DND-41 (cell line): ENCODE measurements at regions not wholly inside any gene's neighbourhood (a gene's known extent, or its start where the extent isn't known, plus 50 kb on each side); places are given as distances from the start of the nearest gene placed in this dataset.

ENCODE experiments used
- ATAC-seq: fragments of 200-7000 bp; cut with Tn5 transposase; 3 replicates; pipeline ENCODE4 v1.9.1; 2021; ENCODE audit warnings: low read depth; ENCODE audit not compliant: insufficient read depth
- DNase-seq: peaks from one replicate; pipeline ENCODE4 v3.0.0-alpha.2; 2020
- H2AFZ ChIP-seq: 2 replicates; pipeline ENCODE4 v1.6.0; 2012; ENCODE audit warnings: low read depth, low read length
- H3K27ac ChIP-seq: 2 replicates; pipeline ENCODE4 v1.5.1; 2012; ENCODE audit warnings: low read length, inconsistent platforms
- H3K27me3 ChIP-seq: fragments of 200-600 bp; sonication (generic); 2 replicates; pipeline ENCODE4 v1.6.0; 2012; ENCODE audit warnings: low read length, mild to moderate bottlenecking, inconsistent platforms; ENCODE audit not compliant: insufficient read depth, poor library complexity
- H3K36me3 ChIP-seq: 2 replicates; pipeline ENCODE4 v1.5.1; 2012; ENCODE audit warnings: low read length, inconsistent platforms; ENCODE audit not compliant: insufficient read depth
- H3K4me1 ChIP-seq: 2 replicates; pipeline ENCODE4 v1.5.1; 2012; ENCODE audit warnings: mild to moderate bottlenecking, low read length; ENCODE audit not compliant: insufficient read depth
- H3K4me2 ChIP-seq: 2 replicates; pipeline ENCODE4 v1.6.0; 2012; ENCODE audit warnings: mild to moderate bottlenecking, moderate library complexity, low read length, inconsistent platforms; ENCODE audit not compliant: insufficient read depth
- H3K4me3 ChIP-seq, 2 experiments: fragments of 200-600 bp in 1 of 2; shearing (Covaris generic) in 1 of 2; 2 replicates each; pipeline ENCODE4 v1.5.1; 2012 to 2016; ENCODE audit warnings: inconsistent platforms in 2 of 2, low read length in 2 of 2, mild to moderate bottlenecking in 2 of 2, low read depth in 1 of 2, moderate library complexity in 1 of 2
- H3K79me2 ChIP-seq: 2 replicates; pipeline ENCODE4 v1.6.0; 2012; ENCODE audit warnings: low read length, inconsistent platforms; ENCODE audit not compliant: insufficient read depth
- H3K9ac ChIP-seq: 2 replicates; pipeline ENCODE4 v1.6.0; 2012; ENCODE audit warnings: low read depth, mild to moderate bottlenecking, inconsistent platforms, low read length, moderate library complexity
- H3K9me3 ChIP-seq: 2 replicates; pipeline ENCODE4 v1.5.1; 2012; ENCODE audit warnings: low read length, moderate library complexity, mild to moderate bottlenecking, inconsistent platforms; ENCODE audit not compliant: insufficient read depth, severe bottlenecking
- H4K20me1 ChIP-seq: 2 replicates; pipeline ENCODE4 v1.6.0; 2012; ENCODE audit warnings: low read length; ENCODE audit not compliant: insufficient read depth
- CTCF ChIP-seq: IDR thresholded peaks from 2 replicates; pipeline ENCODE4 v1.5.1; 2012; ENCODE audit warnings: borderline replicate concordance, low read length, moderate library complexity, mild to moderate bottlenecking; ENCODE audit not compliant: poor library complexity, severe bottlenecking; ENCODE audit errors: extremely low read depth
- EZH2 ChIP-seq: IDR thresholded peaks from 3 replicates; pipeline ENCODE4 v1.6.1; 2012; ENCODE audit warnings: borderline replicate concordance, low read depth, mild to moderate bottlenecking, moderate library complexity, low read length, inconsistent platforms; ENCODE audit not compliant: severe bottlenecking

GRCh38 chr6:48893048-48893447, 570.0 kb downstream of the MMUT start:
- H3K9ac ChIP-seq, result no peak overlapping the region
- H4K20me1 ChIP-seq, result no peaks in the 10 kb centered on the region
- no peak overlapping the region for H3K4me2 ChIP-seq
- ATAC-seq, result no peak
- no peaks in the 10 kb centered on the region for H3K9me3 ChIP-seq
- no peaks in the 10 kb centered on the region for H3K4me1 ChIP-seq
- no peak overlapping the region for H2AFZ ChIP-seq
- TF ChIP-seq CTCF (no peak), EZH2 (no peak)
- no peak overlapping the region for H3K4me3 ChIP-seq
- H3K27ac ChIP-seq, result no peak overlapping the region
- no peak for DNase-seq
- no peaks in the 10 kb centered on the region for H3K79me2 ChIP-seq
- no peaks in the 10 kb centered on the region for H3K36me3 ChIP-seq
- no peaks in the 10 kb centered on the region for H3K27me3 ChIP-seq

- DNase-seq (no peak), ATAC-seq (no peak)
- no peaks in the 10 kb centered on the region for H4K20me1 ChIP-seq
- no peak overlapping the region for H3K9ac ChIP-seq
- H3K4me3 ChIP-seq, result no peak overlapping the region
- H3K9me3 ChIP-seq, result no peaks in the 10 kb centered on the region
- no peaks in the 10 kb centered on the region for H3K36me3 ChIP-seq
- no peak overlapping the region for H3K4me2 ChIP-seq
- no peak overlapping the region for H3K27ac ChIP-seq
- no peak overlapping the region for H2AFZ ChIP-seq
- no peak for TF ChIP-seq CTCF
- no peak for TF ChIP-seq EZH2
- H3K4me1 ChIP-seq, result no peaks in the 10 kb centered on the region
- H3K79me2 ChIP-seq, result no peaks in the 10 kb centered on the region
- no peaks in the 10 kb centered on the region for H3K27me3 ChIP-seq
These were observed 571.7 kb downstream of the MMUT start for GRCh38 chr6:48891308-48891707.

GRCh38 chr6:48889429-48889828, 573.6 kb downstream of the MMUT start:
- no peaks in the 10 kb centered on the region for H3K9me3 ChIP-seq
- no peak overlapping the region for H3K4me2 ChIP-seq
- no peaks in the 10 kb centered on the region for H3K27me3 ChIP-seq
- H3K9ac ChIP-seq, result no peak overlapping the region
- no peaks in the 10 kb centered on the region for H3K36me3 ChIP-seq
- no peak overlapping the region for H3K4me3 ChIP-seq
- H4K20me1 ChIP-seq, result no peaks in the 10 kb centered on the region
- no peaks in the 10 kb centered on the region for H3K79me2 ChIP-seq
- DNase-seq (no peak), ATAC-seq (no peak)
- H3K4me1 ChIP-seq, result no peaks in the 10 kb centered on the region
- no peak overlapping the region for H2AFZ ChIP-seq
- no peak overlapping the region for H3K27ac ChIP-seq
- TF ChIP-seq EZH2 (no peak), CTCF (no peak)

- Histone ChIP-seq H3K79me2 (no peaks in the 10 kb centered on the region), H3K27ac (no peak overlapping the region), H2AFZ (no peak overlapping the region), H3K27me3 (no peaks in the 10 kb centered on the region), H3K4me1 (no peaks in the 10 kb centered on the region), H3K4me2 (no peak overlapping the region), H3K9me3 (no peaks in the 10 kb centered on the region), H3K36me3 (no peaks in the 10 kb centered on the region), H3K4me3 (no peak overlapping the region), H4K20me1 (no peaks in the 10 kb centered on the region), H3K9ac (no peak overlapping the region)
- TF ChIP-seq CTCF, result no peak
- no peak for TF ChIP-seq EZH2
- no peak for ATAC-seq
- no peak for DNase-seq
These were observed 579.9 kb downstream of the MMUT start for GRCh38 chr6:48883116-48883515.
